HL-60 (cell line): ENCODE measurements at regions not wholly inside any gene's neighbourhood (a gene's known extent, or its start where the extent isn't known, plus 50 kb on each side); places are given as distances from the start of the nearest gene placed in this dataset.

Experiments
- DNase-seq, 2 experiments: peaks; one replicate each; pipeline ENCODE4 v3.0.0-alpha.2; 2010 to 2020; ENCODE audit warnings: low read depth in 1 of 2, low spot score in 1 of 2
- H3K27ac ChIP-seq: fragments of 250-450 bp; sonication (Bioruptor Pico); replicated peaks from 2 replicates; pipeline ENCODE4 v1.5.1; 2020; ENCODE audit warnings: mild to moderate bottlenecking, moderate library complexity
- H3K27me3 ChIP-seq: fragments of 250-450 bp; sonication (Bioruptor Pico); 2 replicates; pipeline ENCODE4 v1.5.1; 2021; ENCODE audit warnings: mild to moderate bottlenecking, moderate library complexity; ENCODE audit not compliant: insufficient read depth, poor library complexity, severe bottlenecking
- H3K4me3 ChIP-seq: replicated peaks from 2 replicates; pipeline ENCODE4 v1.5.1; 2011; ENCODE audit warnings: mild to moderate bottlenecking, control low read depth, low read length; ENCODE audit not compliant: insufficient read depth
- GABPA ChIP-seq: IDR thresholded peaks from 2 replicates; pipeline ENCODE4 v1.6.1; 2012; ENCODE audit warnings: low read depth
- POLR2AphosphoS5 ChIP-seq: IDR thresholded peaks from 2 replicates; pipeline ENCODE4 v1.6.1; 2012; ENCODE audit warnings: low read depth
- SPI1 ChIP-seq: IDR thresholded peaks from 2 replicates; pipeline ENCODE4 v1.6.1; 2012; ENCODE audit warnings: low read depth, mild to moderate bottlenecking, borderline replicate concordance
- TF ChIP-seq, protein P1 (sequence below): IDR thresholded peaks from one replicate; pipeline ENCODE4 v1.5.1; 2011; ENCODE audit warnings: low read length, control low read depth, inconsistent platforms; ENCODE audit not compliant: insufficient read depth
- TF ChIP-seq, protein P2 (sequence below): IDR thresholded peaks from 2 replicates; pipeline ENCODE4 v1.6.1; 2012; ENCODE audit warnings: low read depth; ENCODE audit not compliant: insufficient replicate concordance

DNA sequence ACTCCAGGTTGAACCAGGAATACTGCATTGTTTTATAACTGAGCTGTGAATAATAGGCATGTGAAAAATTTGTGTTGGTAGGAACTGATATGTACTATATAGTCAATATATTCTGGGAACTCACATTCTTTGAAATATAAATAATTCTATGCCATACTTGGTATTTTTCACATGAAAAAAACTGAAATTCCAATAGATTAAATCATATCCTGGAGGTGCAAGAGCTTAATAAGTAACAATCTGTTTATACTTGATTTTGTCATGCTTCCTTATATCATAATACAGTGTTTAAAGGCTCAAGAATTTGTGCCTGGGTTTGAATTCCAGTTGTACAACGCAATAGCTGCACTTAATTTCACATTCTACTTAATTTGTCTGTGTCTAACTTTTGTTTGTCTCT, 387.0 kb downstream of the USP25 start:
- no peaks in the 10 kb centered on the region for H3K27me3 ChIP-seq
- no peak overlapping the region for H3K27ac ChIP-seq
- H3K4me3 ChIP-seq, result no peak overlapping the region
- no peak for DNase-seq
- no peak for TF ChIP-seq GABPA

DNA sequence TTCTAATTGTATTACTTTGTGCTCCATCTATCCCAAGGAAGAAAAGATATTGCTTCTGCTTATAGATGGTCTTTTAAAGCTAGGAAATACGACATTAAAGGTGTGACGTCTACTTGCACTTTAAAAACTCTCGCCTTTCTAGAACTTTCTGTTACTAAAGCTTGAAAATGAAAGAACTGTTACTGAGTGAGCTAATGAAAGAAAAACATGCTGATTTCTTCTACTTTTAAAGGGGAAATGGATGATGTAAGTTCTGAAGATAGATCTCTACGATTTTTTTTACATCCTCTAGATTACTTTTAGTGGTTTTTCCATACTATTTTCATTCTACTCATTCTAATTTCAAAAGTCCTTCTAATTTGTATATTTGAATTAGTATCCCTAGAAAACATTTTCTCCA, 387.5 kb downstream of the USP25 start:
- H3K27me3 ChIP-seq, result no peaks in the 10 kb centered on the region
- DNase-seq, result no peak
- TF ChIP-seq SPI1 (no peak), POLR2AphosphoS5 (no peak), GABPA (no peak)
- TF ChIP-seq, protein P1, sequence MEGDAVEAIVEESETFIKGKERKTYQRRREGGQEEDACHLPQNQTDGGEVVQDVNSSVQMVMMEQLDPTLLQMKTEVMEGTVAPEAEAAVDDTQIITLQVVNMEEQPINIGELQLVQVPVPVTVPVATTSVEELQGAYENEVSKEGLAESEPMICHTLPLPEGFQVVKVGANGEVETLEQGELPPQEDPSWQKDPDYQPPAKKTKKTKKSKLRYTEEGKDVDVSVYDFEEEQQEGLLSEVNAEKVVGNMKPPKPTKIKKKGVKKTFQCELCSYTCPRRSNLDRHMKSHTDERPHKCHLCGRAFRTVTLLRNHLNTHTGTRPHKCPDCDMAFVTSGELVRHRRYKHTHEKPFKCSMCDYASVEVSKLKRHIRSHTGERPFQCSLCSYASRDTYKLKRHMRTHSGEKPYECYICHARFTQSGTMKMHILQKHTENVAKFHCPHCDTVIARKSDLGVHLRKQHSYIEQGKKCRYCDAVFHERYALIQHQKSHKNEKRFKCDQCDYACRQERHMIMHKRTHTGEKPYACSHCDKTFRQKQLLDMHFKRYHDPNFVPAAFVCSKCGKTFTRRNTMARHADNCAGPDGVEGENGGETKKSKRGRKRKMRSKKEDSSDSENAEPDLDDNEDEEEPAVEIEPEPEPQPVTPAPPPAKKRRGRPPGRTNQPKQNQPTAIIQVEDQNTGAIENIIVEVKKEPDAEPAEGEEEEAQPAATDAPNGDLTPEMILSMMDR, result no peak
- TF ChIP-seq, protein P2, sequence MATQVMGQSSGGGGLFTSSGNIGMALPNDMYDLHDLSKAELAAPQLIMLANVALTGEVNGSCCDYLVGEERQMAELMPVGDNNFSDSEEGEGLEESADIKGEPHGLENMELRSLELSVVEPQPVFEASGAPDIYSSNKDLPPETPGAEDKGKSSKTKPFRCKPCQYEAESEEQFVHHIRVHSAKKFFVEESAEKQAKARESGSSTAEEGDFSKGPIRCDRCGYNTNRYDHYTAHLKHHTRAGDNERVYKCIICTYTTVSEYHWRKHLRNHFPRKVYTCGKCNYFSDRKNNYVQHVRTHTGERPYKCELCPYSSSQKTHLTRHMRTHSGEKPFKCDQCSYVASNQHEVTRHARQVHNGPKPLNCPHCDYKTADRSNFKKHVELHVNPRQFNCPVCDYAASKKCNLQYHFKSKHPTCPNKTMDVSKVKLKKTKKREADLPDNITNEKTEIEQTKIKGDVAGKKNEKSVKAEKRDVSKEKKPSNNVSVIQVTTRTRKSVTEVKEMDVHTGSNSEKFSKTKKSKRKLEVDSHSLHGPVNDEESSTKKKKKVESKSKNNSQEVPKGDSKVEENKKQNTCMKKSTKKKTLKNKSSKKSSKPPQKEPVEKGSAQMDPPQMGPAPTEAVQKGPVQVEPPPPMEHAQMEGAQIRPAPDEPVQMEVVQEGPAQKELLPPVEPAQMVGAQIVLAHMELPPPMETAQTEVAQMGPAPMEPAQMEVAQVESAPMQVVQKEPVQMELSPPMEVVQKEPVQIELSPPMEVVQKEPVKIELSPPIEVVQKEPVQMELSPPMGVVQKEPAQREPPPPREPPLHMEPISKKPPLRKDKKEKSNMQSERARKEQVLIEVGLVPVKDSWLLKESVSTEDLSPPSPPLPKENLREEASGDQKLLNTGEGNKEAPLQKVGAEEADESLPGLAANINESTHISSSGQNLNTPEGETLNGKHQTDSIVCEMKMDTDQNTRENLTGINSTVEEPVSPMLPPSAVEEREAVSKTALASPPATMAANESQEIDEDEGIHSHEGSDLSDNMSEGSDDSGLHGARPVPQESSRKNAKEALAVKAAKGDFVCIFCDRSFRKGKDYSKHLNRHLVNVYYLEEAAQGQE, result no peak
- H3K4me3 ChIP-seq, result no peak overlapping the region
- H3K27ac ChIP-seq, result no peak overlapping the region

DNA sequence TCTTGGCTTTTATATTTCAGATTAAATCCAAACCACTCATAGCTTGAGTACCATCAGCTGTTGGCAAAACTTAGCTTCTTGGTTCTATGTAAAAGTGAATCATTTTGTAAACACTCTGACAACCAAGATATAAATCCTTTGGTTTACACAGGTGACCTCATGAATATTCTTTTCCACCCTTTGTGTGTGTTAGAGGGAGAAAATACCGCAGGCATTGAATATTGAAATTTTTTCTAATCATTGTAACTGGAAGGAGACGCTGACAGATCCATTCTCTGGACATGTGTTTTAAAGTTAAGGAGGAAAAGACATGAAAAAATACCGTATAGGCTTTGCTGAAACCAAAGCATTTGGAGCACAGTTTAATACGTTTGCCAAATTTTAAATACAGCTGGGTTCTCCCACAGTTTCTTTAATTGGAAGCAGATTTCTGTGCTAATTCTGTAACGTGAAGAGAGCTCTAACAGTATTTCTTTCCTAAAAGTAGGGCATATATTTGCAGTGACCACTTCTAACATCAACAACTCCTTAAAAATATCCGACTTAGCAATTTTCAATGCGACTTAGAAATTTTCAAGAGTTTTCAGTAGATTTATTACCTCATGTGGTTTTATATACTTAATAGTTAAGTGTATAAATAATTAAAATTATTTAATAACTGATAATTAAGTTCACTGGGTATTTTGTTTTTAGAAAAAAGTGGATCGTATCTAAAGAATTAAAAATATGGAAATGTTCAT, 388.2 kb downstream of the USP25 start:
- Histone ChIP-seq H3K4me3 (no peak overlapping the region), H3K27me3 (no peaks in the 10 kb centered on the region), H3K27ac (no peak overlapping the region)
- no peak for DNase-seq
- TF ChIP-seq, protein P2, result no peak
- TF ChIP-seq POLR2AphosphoS5, result no peak
- TF ChIP-seq, protein P1, result no peak
- TF ChIP-seq GABPA, result no peak
- no peak for TF ChIP-seq SPI1

DNA sequence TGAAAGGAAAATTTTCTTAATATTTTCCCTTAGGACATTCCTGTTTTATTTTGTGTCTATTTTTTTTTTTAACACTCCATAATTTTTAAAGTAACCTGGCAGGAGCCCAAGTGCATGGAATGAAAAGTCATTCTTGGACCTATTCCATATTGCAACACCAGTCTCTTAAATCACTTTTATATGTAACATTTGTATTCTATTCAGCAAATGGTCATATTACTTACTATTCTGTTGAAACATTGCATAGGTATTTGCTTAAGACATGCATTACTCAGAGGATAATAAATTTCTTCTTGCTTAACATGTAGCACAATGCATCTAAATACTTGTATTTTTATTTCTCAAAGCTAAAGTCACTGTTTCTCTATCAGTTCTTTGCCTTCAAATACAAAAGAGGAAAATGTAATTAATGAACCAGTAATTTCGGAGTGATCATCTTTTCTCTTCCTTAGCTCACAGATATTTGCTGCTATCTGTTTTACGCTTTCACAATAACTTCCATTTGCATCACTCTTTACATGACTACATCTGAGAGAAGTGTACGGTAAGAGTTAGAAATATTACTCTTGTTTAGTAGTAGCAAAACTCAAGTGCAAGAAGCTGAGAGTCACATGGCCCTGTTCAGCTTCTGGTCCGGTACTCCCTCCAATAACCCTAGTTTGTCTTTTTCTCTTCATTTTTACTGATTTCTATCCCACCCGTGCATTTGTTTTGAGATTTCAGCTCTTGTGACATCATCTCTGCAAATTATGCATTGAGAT, 394.8 kb downstream of the USP25 start:
- DNase-seq, result no peak
- no peak overlapping the region for H3K4me3 ChIP-seq
- TF ChIP-seq POLR2AphosphoS5 (no peak), SPI1 (no peak), GABPA (no peak)
- TF ChIP-seq, protein P1, result no peak
- H3K27me3 ChIP-seq, result no peaks in the 10 kb centered on the region
- no peak overlapping the region for H3K27ac ChIP-seq
